ENCODE measurements at regions not wholly inside any gene's neighbourhood (a gene's known extent, or its start where the extent isn't known, plus 50 kb on each side); places are given as distances from the start of the nearest gene placed in this dataset.

GRCh38 chr16:75922250-75922649 lies 196.0 kb upstream of the CPHXL start:
- TF ChIP-seq CTCF (IDR thresholded peaks at IDR 0.05; ENCODE audit: low read depth, low read length) (no peak), MAX (IDR thresholded peaks at IDR 0.05; ENCODE audit: low read depth, low read length) (no peak), POLR2A (IDR thresholded peaks at IDR 0.05; ENCODE audit: extremely low read depth, insufficient read length) (no peak)

Data from NB4 (cell line).